ENCODE measurements at regions not wholly inside any gene's neighbourhood (a gene's known extent, or its start where the extent isn't known, plus 50 kb on each side); places are given as distances from the start of the nearest gene placed in this dataset.

GRCh38 chr7:91811641-91812040 lies 68.9 kb downstream of the MTERF1 start:
- intact Hi-C loops (cut with micrococcal nuclease; ENCODE audit: unreplicated experiment), result no loop called here
- Histone ChIP-seq H3K27me3 (ENCODE audit: control insufficient read depth, insufficient read depth, low read length) (peaks cover 2% of the 10 kb centered on the region; the same call in 1 of the 2 replicates), H3K27ac (ENCODE audit: low read length) (no peak overlapping the region), H3K4me1 (ENCODE audit: control insufficient read depth, insufficient read depth, low read length) (no peaks in the 10 kb centered on the region), H3K4me3 (ENCODE audit: low read depth in 2 of 2, low read length in 2 of 2) (no peak overlapping the region), H3K36me3 (ENCODE audit: control insufficient read depth, insufficient read depth, low read length) (no peaks in the 10 kb centered on the region), H3K9me3 (ENCODE audit: control insufficient read depth, insufficient read depth, low read depth, low read length) (no peaks in the 10 kb centered on the region)
- DNase-seq (ENCODE audit: low read depth, low spot score) (no peak), ATAC-seq (no peak)
- in situ Hi-C loops (cut with HindIII; ENCODE audit: low pct_unique_long_range_greater_than_20kb, low sequenced_read_pairs), result no loop called here
- BruUV-seq (replicated peaks), result no TSS peak
- ChIA-PET CTCF (no interaction called here), POLR2A (no interaction called here)
- TF ChIP-seq POLR2AphosphoS5 (IDR thresholded peaks at IDR 0.05; ENCODE audit: low read depth, low read length), result no peak
- TF ChIP-seq SIN3A (IDR thresholded peaks at IDR 0.05; ENCODE audit: borderline replicate concordance, insufficient read depth, low read depth, low read length), result no peak
- TF ChIP-seq TCF7L2 (IDR thresholded peaks at IDR 0.05; ENCODE audit: low read depth, low read length), result no peak
- TF ChIP-seq, protein P1, sequence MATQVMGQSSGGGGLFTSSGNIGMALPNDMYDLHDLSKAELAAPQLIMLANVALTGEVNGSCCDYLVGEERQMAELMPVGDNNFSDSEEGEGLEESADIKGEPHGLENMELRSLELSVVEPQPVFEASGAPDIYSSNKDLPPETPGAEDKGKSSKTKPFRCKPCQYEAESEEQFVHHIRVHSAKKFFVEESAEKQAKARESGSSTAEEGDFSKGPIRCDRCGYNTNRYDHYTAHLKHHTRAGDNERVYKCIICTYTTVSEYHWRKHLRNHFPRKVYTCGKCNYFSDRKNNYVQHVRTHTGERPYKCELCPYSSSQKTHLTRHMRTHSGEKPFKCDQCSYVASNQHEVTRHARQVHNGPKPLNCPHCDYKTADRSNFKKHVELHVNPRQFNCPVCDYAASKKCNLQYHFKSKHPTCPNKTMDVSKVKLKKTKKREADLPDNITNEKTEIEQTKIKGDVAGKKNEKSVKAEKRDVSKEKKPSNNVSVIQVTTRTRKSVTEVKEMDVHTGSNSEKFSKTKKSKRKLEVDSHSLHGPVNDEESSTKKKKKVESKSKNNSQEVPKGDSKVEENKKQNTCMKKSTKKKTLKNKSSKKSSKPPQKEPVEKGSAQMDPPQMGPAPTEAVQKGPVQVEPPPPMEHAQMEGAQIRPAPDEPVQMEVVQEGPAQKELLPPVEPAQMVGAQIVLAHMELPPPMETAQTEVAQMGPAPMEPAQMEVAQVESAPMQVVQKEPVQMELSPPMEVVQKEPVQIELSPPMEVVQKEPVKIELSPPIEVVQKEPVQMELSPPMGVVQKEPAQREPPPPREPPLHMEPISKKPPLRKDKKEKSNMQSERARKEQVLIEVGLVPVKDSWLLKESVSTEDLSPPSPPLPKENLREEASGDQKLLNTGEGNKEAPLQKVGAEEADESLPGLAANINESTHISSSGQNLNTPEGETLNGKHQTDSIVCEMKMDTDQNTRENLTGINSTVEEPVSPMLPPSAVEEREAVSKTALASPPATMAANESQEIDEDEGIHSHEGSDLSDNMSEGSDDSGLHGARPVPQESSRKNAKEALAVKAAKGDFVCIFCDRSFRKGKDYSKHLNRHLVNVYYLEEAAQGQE (IDR thresholded peaks at IDR 0.05; ENCODE audit: insufficient read depth in 1 of 2, low read depth in 2 of 2, low read length in 1 of 2), result no peak
- no peak for TF ChIP-seq CTCF (IDR thresholded peaks at IDR 0.05)

- POLR2A ChIA-PET, result no interaction called here
- H3K27ac ChIP-seq (ENCODE audit: low read length), result no peak overlapping the region
- H3K4me3 ChIP-seq (ENCODE audit: low read depth in 2 of 2, low read length in 2 of 2), result no peak overlapping the region
- in situ Hi-C loops (cut with HindIII; ENCODE audit: low pct_unique_long_range_greater_than_20kb, low sequenced_read_pairs), result no loop called here
- H3K36me3 ChIP-seq (ENCODE audit: control insufficient read depth, insufficient read depth, low read length), result no peaks in the 10 kb centered on the region
- TF ChIP-seq CTCF (IDR thresholded peaks at IDR 0.05) (no peak), TCF7L2 (IDR thresholded peaks at IDR 0.05; ENCODE audit: low read depth, low read length) (no peak), POLR2AphosphoS5 (IDR thresholded peaks at IDR 0.05; ENCODE audit: low read depth, low read length) (no peak), SIN3A (IDR thresholded peaks at IDR 0.05; ENCODE audit: borderline replicate concordance, insufficient read depth, low read depth, low read length) (no peak)
- TF ChIP-seq, protein P1 (IDR thresholded peaks at IDR 0.05; ENCODE audit: insufficient read depth in 1 of 2, low read depth in 2 of 2, low read length in 1 of 2), result no peak
- ATAC-seq (no peak), DNase-seq (ENCODE audit: low read depth, low spot score) (no peak)
- BruUV-seq (replicated peaks), result no TSS peak
- no peaks in the 10 kb centered on the region for H3K4me1 ChIP-seq (ENCODE audit: control insufficient read depth, insufficient read depth, low read length)
- peaks cover 2% of the 10 kb centered on the region; the same call in 1 of the 2 replicates for H3K27me3 ChIP-seq (ENCODE audit: control insufficient read depth, insufficient read depth, low read length)
- CTCF ChIA-PET, result interaction anchor here (0.5 kb wide), 1 partner anchor 17 kb away, joined by 3 read pairs; no protein-coding TSS in a partner anchor
- no peaks in the 10 kb centered on the region for H3K9me3 ChIP-seq (ENCODE audit: control insufficient read depth, insufficient read depth, low read depth, low read length)
- intact Hi-C loops (cut with micrococcal nuclease; ENCODE audit: unreplicated experiment), result no loop called here
Measured at GRCh38 chr7:91812388-91812787, 68.1 kb downstream of the MTERF1 start.

All from Panc1 (cell line).